Adrenal gland (tissue), 9 donors: ENCODE measurements at regions not wholly inside any gene's neighbourhood (a gene's known extent, or its start where the extent isn't known, plus 50 kb on each side); places are given as distances from the start of the nearest gene placed in this dataset.
A peak's percentile ranks its signal among the peaks of the same experiment; 100 is the strongest.

Source experiments
- DNase-seq, 7 donors: peaks; one replicate each; pipeline ENCODE4 v3.0.0-alpha.2; 2019 to 2020
- H3K27ac ChIP-seq, 5 donors: fragments of 200-600 bp; sonication (generic) in 4 of 5; 1 replicate in 3 of 5; 2 replicates in 2 of 5; pipeline versions ENCODE4 v1.5.1 to v1.8.0; 2016 to 2020; ENCODE audit warnings: mild to moderate bottlenecking in 1 of 5
- H3K27me3 ChIP-seq: fragments of 200-600 bp; 2 replicates; pipeline ENCODE4 v1.8.0; 2021
- H3K36me3 ChIP-seq, 2 donors: fragments of 200-600 bp; replicated peaks in 1 of 2; 1 replicate in 1 of 2; 2 replicates in 1 of 2; pipeline versions ENCODE4 v1.5.1 to v1.8.0; 2018 to 2022
- H3K4me1 ChIP-seq, 2 donors: fragments of 200-600 bp; replicated peaks in 1 of 2; 1 replicate in 1 of 2; 2 replicates in 1 of 2; pipeline versions ENCODE4 v1.5.1 to v1.8.0; 2018 to 2021
- H3K4me3 ChIP-seq, 4 donors: fragments of 200-600 bp; sonication (generic) in 3 of 4; one replicate each; pipeline ENCODE4 v1.5.1; 2016 to 2018
- H3K9me3 ChIP-seq, 3 donors: fragments of 200-600 bp; sonication (generic) in 1 of 3; replicated peaks in 1 of 3; 1 replicate in 2 of 3; 2 replicates in 1 of 3; pipeline versions ENCODE4 v1.5.1 to v1.8.0; 2016 to 2021
- CTCF ChIP-seq, 6 experiments: fragments of 450-650 bp in 4 of 6; fragments of 200-600 bp in 2 of 6; sonication (generic) in 1 of 6; IDR thresholded peaks; 1 replicate in 5 of 6; 2 replicates in 1 of 6; pipeline versions ENCODE4 v1.5.1 to v1.8.0; 2016 to 2021; ENCODE audit warnings: antibody characterized with exemption in 6 of 6, mild to moderate bottlenecking in 2 of 6, moderate library complexity in 1 of 6
- POLR2A ChIP-seq, 2 donors: fragments of 450-650 bp; IDR thresholded peaks; one replicate each; pipeline ENCODE4 v1.6.1; 2017; ENCODE audit warnings: antibody characterized with exemption in 2 of 2, mild to moderate bottlenecking in 2 of 2, moderate library complexity in 1 of 2
- WGBS, 4 donors: extraction: QIAGEN DNeasy Blood & Tissue Kit in 2 of 4; methylation state at CpG; one replicate each; pipeline versions ENCODE4 v1.1.5 to v1.1.7; 2013 to 2017; 5-methylcytosine and 5-hydroxymethylcytosine counted together
- intact Hi-C, 2 donors: fragments of 100-400 bp; cut with DNase I; formaldehyde crosslinking; loops; one replicate each; pipeline versions ENCODE4 v1.14.1 to v1.15.0; 2022 to 2023
- donor health status: healthy with polysubstance abuse.
- donor health status: Bipolar disorder and iron deficiency.
- donor health status: DM: yes; HTN: yes; CAD: no.
- donor health status: DM: no; HTN: no; CAD: no.
- donor health status: DM: no; HTN: no; CAD: no.

DNA sequence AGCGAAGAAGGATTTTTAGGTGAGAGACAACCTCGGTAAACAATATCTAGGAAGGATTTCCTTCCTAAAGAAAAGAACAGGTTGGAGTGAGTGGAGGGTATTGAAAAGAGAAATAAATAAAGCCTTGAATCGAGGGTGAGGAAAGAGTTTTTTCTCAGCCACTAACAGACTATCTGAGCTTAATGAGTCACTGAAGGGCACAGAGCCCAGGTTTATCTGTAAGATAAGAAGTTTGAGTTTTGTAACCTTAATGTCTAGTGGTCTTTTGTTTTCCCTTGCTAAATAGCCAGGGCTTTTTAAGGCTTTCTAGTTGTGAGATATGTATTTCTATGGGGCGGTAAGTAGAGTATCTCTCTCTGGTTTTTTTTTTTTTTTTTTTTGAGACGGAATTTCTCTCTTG lies 394.5 kb upstream of the KIRREL3 start:
- TF ChIP-seq POLR2A (IDR thresholded peaks at IDR 0.05) = no peak
- TF ChIP-seq CTCF (IDR thresholded peaks at IDR 0.05) = no peak
- no peaks in the 10 kb centered on the region for H3K9me3 ChIP-seq
- no peaks in the 10 kb centered on the region for H3K27me3 ChIP-seq
- H3K27ac ChIP-seq = no peak overlapping the region
- H3K4me1 ChIP-seq = no peaks in the 10 kb centered on the region
- no peak overlapping the region for H3K4me3 ChIP-seq
- DNase-seq = peak in 5 of 7 donors; percentile 21 to 67 (median 42)
- 63 to 72% (median 67%) methylated on average over 5 of the region's 5 CpGs for WGBS, 4 donors
- H3K36me3 ChIP-seq = no peaks in the 10 kb centered on the region
- intact Hi-C loops = no loop called here

DNA sequence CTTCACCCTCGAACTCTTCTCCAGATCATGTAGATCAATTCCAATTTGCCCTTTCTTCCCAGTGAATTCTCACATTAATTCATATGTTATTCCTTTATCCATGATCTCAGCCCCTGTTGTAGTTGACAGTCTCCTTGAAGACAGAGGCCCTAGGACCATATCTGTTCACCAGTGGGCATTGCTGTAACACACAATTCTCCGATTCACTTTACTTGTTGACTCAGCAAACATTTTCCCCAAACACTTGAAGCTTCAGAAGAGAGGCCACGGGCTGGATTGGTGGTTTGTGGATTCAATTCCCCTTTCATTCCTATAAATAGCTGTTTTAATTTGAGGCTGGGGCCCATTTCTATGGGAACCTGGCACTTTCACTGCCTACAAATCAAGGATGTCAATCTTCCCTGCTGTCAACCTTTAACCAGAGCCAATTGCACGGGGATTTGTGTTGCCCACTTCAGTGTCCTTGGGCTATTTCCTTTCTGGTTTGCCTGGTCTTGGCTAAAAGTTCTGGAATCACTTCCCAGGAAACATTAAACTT lies 393.0 kb upstream of the KIRREL3 start:
- 56 to 68% (median 59%) methylated on average over 4 of the region's 4 CpGs for WGBS, 4 donors
- no peaks in the 10 kb centered on the region for H3K9me3 ChIP-seq
- no peaks in the 10 kb centered on the region for H3K36me3 ChIP-seq
- intact Hi-C loops = no loop called here
- H3K4me1 ChIP-seq = no peaks in the 10 kb centered on the region
- no peak for DNase-seq
- H3K27ac ChIP-seq = no peak overlapping the region
- no peaks in the 10 kb centered on the region for H3K27me3 ChIP-seq
- no peak for TF ChIP-seq POLR2A (IDR thresholded peaks at IDR 0.05)
- TF ChIP-seq CTCF (IDR thresholded peaks at IDR 0.05) = no peak
- no peak overlapping the region for H3K4me3 ChIP-seq

DNA sequence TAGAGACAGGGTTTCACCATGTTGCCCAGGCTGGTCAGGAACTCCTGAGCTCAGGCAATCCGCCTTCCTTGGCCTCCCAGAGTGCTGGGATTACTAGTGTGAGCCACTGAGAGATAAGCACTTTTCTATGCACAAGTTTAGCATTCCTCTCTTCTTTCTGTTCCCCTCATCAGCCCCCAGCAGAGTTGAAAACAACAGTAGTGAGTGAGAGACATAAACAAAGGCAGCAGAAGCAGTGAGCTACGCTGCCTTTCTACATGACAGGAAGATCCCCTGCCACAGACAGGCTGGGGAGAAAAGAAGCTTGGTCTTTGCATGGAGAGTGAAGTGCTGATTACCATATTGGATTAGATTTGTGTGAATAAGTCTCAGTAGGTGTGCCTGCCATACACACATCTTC lies 392.0 kb upstream of the KIRREL3 start:
- WGBS, 4 donors = 66 to 81% (median 75%) methylated on average over 2 of the region's 2 CpGs
- intact Hi-C loops = no loop called here
- Histone ChIP-seq H3K36me3 (no peaks in the 10 kb centered on the region), H3K27me3 (no peaks in the 10 kb centered on the region), H3K4me3 (no peak overlapping the region), H3K4me1 (no peaks in the 10 kb centered on the region), H3K27ac (no peak overlapping the region), H3K9me3 (no peaks in the 10 kb centered on the region)
- no peak for DNase-seq
- TF ChIP-seq CTCF (IDR thresholded peaks at IDR 0.05) (no peak), POLR2A (IDR thresholded peaks at IDR 0.05) (no peak)

DNA sequence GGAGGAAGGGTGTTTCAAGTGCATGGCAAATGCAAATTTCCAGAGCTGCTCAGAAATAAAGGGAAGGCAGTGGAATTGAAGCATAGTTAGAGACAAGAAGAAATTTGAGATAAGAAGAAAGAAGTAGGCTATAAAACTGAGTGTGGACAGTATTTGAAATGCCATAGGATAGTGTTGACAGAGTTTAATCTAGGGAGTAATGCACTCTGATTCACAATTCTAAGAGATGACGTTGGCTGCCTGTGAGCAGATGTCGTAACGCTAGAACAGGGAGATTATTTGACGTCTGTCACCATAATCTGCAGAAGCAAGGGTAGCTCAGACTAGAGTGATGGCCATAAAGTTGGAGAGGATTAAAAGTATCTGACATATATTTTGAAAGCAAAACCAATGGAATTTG lies 389.9 kb upstream of the KIRREL3 start:
- DNase-seq = no peak
- no peaks in the 10 kb centered on the region for H3K36me3 ChIP-seq
- 62 to 74% (median 72%) methylated on average over 4 of the region's 4 CpGs for WGBS, 4 donors

More for the DNA sequence above, 389.9 kb upstream of the KIRREL3 start:
- Histone ChIP-seq H3K9me3 (no peaks in the 10 kb centered on the region), H3K27ac (no peak overlapping the region), H3K4me1 (no peaks in the 10 kb centered on the region), H3K27me3 (no peaks in the 10 kb centered on the region), H3K4me3 (no peak overlapping the region)
- intact Hi-C loops = no loop called here
- no peak for TF ChIP-seq POLR2A (IDR thresholded peaks at IDR 0.05)
- TF ChIP-seq CTCF (IDR thresholded peaks at IDR 0.05) = no peak
